ENCODE measurements at regions not wholly inside any gene's neighbourhood (a gene's known extent, or its start where the extent isn't known, plus 50 kb on each side); places are given as distances from the start of the nearest gene placed in this dataset.
A peak's percentile ranks its signal among the peaks of the same experiment; 100 is the strongest.

- TF ChIP-seq ZNF444 (CRISPR knock-in tag; IDR thresholded peaks at IDR 0.05) (no peak), POLR2AphosphoS5 (IDR thresholded peaks at IDR 0.05; ENCODE audit: control insufficient read depth, insufficient read depth, low read depth, low read length) (no peak), ESRRB (CRISPR knock-in tag; IDR thresholded peaks at IDR 0.05; ENCODE audit: borderline replicate concordance) (no peak), DPF2 (IDR thresholded peaks at IDR 0.05) (peak; percentile 46; the same call in 1 of the 2 replicates), ATF3 (IDR thresholded peaks at IDR 0.05) (no peak), ATF3 (CRISPR knock-in tag; conservative IDR thresholded peaks at IDR 0.05) (no peak), ZFX (CRISPR knock-in tag; IDR thresholded peaks at IDR 0.05) (peak; percentile 25; the same call in 1 of the 2 replicates), ZNF512 (tag; IDR thresholded peaks at IDR 0.05) (no peak), NR2C1 (IDR thresholded peaks at IDR 0.05) (peak; percentile 68; the same call in 1 of the 2 replicates), NR2C1 (tag; IDR thresholded peaks at IDR 0.05) (peak; percentile 70), NEUROD1 (IDR thresholded peaks at IDR 0.05; ENCODE audit: borderline replicate concordance, low read depth, low read length, partially characterized antibody) (no peak), TEAD4 (IDR thresholded peaks at IDR 0.05; ENCODE audit: low read length) (no peak), TEAD4 (CRISPR knock-in tag; IDR thresholded peaks at IDR 0.05; ENCODE audit: borderline replicate concordance) (no peak), GABPA (tag; conservative IDR thresholded peaks at IDR 0.05; ENCODE audit: low read depth) (peak; percentile 68), KLF6 (CRISPR knock-in tag; IDR thresholded peaks at IDR 0.05; ENCODE audit: borderline replicate concordance) (no peak), ZNF121 (CRISPR knock-in tag; conservative IDR thresholded peaks at IDR 0.05) (no peak), KAT2B (IDR thresholded peaks at IDR 0.05; ENCODE audit: low read depth, low read length) (no peak), KLF1 (tag; IDR thresholded peaks at IDR 0.05) (no peak), DIDO1 (tag; IDR thresholded peaks at IDR 0.05; ENCODE audit: low read depth) (no peak), CBFA2T3 (IDR thresholded peaks at IDR 0.05) (peak; percentile 26; the same call in 1 of the 2 replicates)
- TF ChIP-seq, protein P1, sequence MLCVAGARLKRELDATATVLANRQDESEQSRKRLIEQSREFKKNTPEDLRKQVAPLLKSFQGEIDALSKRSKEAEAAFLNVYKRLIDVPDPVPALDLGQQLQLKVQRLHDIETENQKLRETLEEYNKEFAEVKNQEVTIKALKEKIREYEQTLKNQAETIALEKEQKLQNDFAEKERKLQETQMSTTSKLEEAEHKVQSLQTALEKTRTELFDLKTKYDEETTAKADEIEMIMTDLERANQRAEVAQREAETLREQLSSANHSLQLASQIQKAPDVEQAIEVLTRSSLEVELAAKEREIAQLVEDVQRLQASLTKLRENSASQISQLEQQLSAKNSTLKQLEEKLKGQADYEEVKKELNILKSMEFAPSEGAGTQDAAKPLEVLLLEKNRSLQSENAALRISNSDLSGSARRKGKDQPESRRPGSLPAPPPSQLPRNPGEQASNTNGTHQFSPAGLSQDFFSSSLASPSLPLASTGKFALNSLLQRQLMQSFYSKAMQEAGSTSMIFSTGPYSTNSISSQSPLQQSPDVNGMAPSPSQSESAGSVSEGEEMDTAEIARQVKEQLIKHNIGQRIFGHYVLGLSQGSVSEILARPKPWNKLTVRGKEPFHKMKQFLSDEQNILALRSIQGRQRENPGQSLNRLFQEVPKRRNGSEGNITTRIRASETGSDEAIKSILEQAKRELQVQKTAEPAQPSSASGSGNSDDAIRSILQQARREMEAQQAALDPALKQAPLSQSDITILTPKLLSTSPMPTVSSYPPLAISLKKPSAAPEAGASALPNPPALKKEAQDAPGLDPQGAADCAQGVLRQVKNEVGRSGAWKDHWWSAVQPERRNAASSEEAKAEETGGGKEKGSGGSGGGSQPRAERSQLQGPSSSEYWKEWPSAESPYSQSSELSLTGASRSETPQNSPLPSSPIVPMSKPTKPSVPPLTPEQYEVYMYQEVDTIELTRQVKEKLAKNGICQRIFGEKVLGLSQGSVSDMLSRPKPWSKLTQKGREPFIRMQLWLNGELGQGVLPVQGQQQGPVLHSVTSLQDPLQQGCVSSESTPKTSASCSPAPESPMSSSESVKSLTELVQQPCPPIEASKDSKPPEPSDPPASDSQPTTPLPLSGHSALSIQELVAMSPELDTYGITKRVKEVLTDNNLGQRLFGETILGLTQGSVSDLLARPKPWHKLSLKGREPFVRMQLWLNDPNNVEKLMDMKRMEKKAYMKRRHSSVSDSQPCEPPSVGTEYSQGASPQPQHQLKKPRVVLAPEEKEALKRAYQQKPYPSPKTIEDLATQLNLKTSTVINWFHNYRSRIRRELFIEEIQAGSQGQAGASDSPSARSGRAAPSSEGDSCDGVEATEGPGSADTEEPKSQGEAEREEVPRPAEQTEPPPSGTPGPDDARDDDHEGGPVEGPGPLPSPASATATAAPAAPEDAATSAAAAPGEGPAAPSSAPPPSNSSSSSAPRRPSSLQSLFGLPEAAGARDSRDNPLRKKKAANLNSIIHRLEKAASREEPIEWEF (CRISPR knock-in tag; IDR thresholded peaks at IDR 0.05) = no peak
- TF ChIP-seq, protein P2, sequence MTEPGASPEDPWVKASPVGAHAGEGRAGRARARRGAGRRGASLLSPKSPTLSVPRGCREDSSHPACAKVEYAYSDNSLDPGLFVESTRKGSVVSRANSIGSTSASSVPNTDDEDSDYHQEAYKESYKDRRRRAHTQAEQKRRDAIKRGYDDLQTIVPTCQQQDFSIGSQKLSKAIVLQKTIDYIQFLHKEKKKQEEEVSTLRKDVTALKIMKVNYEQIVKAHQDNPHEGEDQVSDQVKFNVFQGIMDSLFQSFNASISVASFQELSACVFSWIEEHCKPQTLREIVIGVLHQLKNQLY (CRISPR knock-in tag; conservative IDR thresholded peaks at IDR 0.05) = no peak
Observed at GRCh38 chr6:6975459-6976111, 132.2 kb upstream of the RREB1 start (continued).

Data from K562 (cell line).